Activated CD4-positive, alpha-beta T cell treated with anti-CD3 and anti-CD28 coated beads, Interleukin-2, amount 10 ng/mL, durations not matched to agents 7 days and 5 days (primary cell): ENCODE measurements at regions not wholly inside any gene's neighbourhood (a gene's known extent, or its start where the extent isn't known, plus 50 kb on each side); places are given as distances from the start of the nearest gene placed in this dataset.

ENCODE experiments used
- CTCF ChIA-PET: fragments of 350-600 bp; sonication (Branson Sonifier 250); formaldehyde crosslinking; loops from one replicate; lab custom pipeline; 2021; ENCODE audit warnings: antibody characterized with exemption; lab: Charles Lee
- POLR2A ChIA-PET: fragments of 350-600 bp; sonication (Branson Sonifier 250); formaldehyde crosslinking; loops from one replicate; lab custom pipeline; 2021; ENCODE audit warnings: antibody characterized with exemption; lab: Charles Lee
- DNase-seq: peaks from one replicate; pipeline ENCODE4 v3.0.0-alpha.2; 2020
- H3K27ac Mint-ChIP-seq: one replicate; pipeline ENCODE4 v1.8.0; 2021; ENCODE audit warnings: mild to moderate bottlenecking, moderate library complexity, mixed read lengths
- H3K27me3 Mint-ChIP-seq: one replicate; pipeline ENCODE4 v1.8.0; 2021; ENCODE audit warnings: mixed read lengths
- H3K36me3 Mint-ChIP-seq: one replicate; pipeline ENCODE4 v1.8.0; 2021; ENCODE audit warnings: low read depth, mixed read lengths
- H3K4me1 Mint-ChIP-seq: one replicate; pipeline ENCODE4 v1.8.0; 2021; ENCODE audit warnings: mixed read lengths
- H3K4me3 Mint-ChIP-seq: one replicate; pipeline ENCODE4 v1.8.0; 2021; ENCODE audit warnings: mild to moderate bottlenecking, moderate library complexity, mixed read lengths
- H3K9me3 Mint-ChIP-seq: one replicate; pipeline ENCODE4 v1.8.0; 2021; ENCODE audit warnings: mixed read lengths

GRCh38 chr6:138569970-138570724 lies 70.9 kb upstream of the NHSL1 start:
- H3K9me3 Mint-ChIP-seq: no peaks in the 10 kb centered on the region
- DNase-seq: no peak
- ChIA-PET POLR2A (no interaction called here), CTCF (no interaction called here)
- no peak overlapping the region for H3K4me3 Mint-ChIP-seq
- no peak overlapping the region for H3K27ac Mint-ChIP-seq
- H3K4me1 Mint-ChIP-seq: no peaks in the 10 kb centered on the region
- H3K27me3 Mint-ChIP-seq: peaks cover 19% of the 10 kb centered on the region
- H3K36me3 Mint-ChIP-seq: no peaks in the 10 kb centered on the region

- no peaks in the 10 kb centered on the region for H3K36me3 Mint-ChIP-seq
- no peak for DNase-seq
- ChIA-PET CTCF (no interaction called here), POLR2A (no interaction called here)
- H3K4me1 Mint-ChIP-seq: no peaks in the 10 kb centered on the region
- H3K4me3 Mint-ChIP-seq: no peak overlapping the region
- H3K9me3 Mint-ChIP-seq: no peaks in the 10 kb centered on the region
- no peak overlapping the region for H3K27ac Mint-ChIP-seq
- peaks cover 19% of the 10 kb centered on the region for H3K27me3 Mint-ChIP-seq
These were observed 71.4 kb upstream of the NHSL1 start for GRCh38 chr6:138570725-138571029.

- Mint-ChIP-seq H3K4me3 (no peak overlapping the region), H3K27me3 (peaks cover 19% of the 10 kb centered on the region), H3K36me3 (no peaks in the 10 kb centered on the region), H3K27ac (no peak overlapping the region), H3K4me1 (no peaks in the 10 kb centered on the region), H3K9me3 (no peaks in the 10 kb centered on the region)
- CTCF ChIA-PET: no interaction called here
- POLR2A ChIA-PET: no interaction called here
- no peak for DNase-seq
These were observed 71.9 kb upstream of the NHSL1 start for GRCh38 chr6:138571181-138571580.

- Mint-ChIP-seq H3K36me3 (no peaks in the 10 kb centered on the region), H3K27me3 (peaks cover 19% of the 10 kb centered on the region), H3K4me1 (no peaks in the 10 kb centered on the region), H3K27ac (no peak overlapping the region), H3K4me3 (no peak overlapping the region), H3K9me3 (no peaks in the 10 kb centered on the region)
- ChIA-PET CTCF (no interaction called here), POLR2A (no interaction called here)
- no peak for DNase-seq
These were observed 72.4 kb upstream of the NHSL1 start for GRCh38 chr6:138571585-138572166.

GRCh38 chr6:138572167-138572875 lies 73.0 kb upstream of the NHSL1 start:
- peaks cover 19% of the 10 kb centered on the region for H3K27me3 Mint-ChIP-seq
- ChIA-PET CTCF (no interaction called here), POLR2A (no interaction called here)
- no peaks in the 10 kb centered on the region for H3K4me1 Mint-ChIP-seq
- H3K9me3 Mint-ChIP-seq: no peaks in the 10 kb centered on the region
- no peaks in the 10 kb centered on the region for H3K36me3 Mint-ChIP-seq
- DNase-seq: peak; percentile 7
- H3K27ac Mint-ChIP-seq: no peak overlapping the region
- no peak overlapping the region for H3K4me3 Mint-ChIP-seq

- DNase-seq: no peak
- H3K27ac Mint-ChIP-seq: no peak overlapping the region
- H3K27me3 Mint-ChIP-seq: peaks cover 17% of the 10 kb centered on the region
- H3K36me3 Mint-ChIP-seq: no peaks in the 10 kb centered on the region
- no peaks in the 10 kb centered on the region for H3K4me1 Mint-ChIP-seq
- CTCF ChIA-PET: interaction anchor here (1.0 kb wide), 1 partner anchor 308 kb away, joined by 5 read pairs; no protein-coding TSS in a partner anchor
- no peaks in the 10 kb centered on the region for H3K9me3 Mint-ChIP-seq
- no peak overlapping the region for H3K4me3 Mint-ChIP-seq
- POLR2A ChIA-PET: no interaction called here
These were observed 73.6 kb upstream of the NHSL1 start for GRCh38 chr6:138572885-138573284.

- peaks cover 15% of the 10 kb centered on the region for H3K27me3 Mint-ChIP-seq
- H3K9me3 Mint-ChIP-seq: no peaks in the 10 kb centered on the region
- H3K4me1 Mint-ChIP-seq: no peaks in the 10 kb centered on the region
- no peaks in the 10 kb centered on the region for H3K36me3 Mint-ChIP-seq
- no peak overlapping the region for H3K27ac Mint-ChIP-seq
- POLR2A ChIA-PET: no interaction called here
- H3K4me3 Mint-ChIP-seq: no peak overlapping the region
- CTCF ChIA-PET: no interaction called here
- DNase-seq: no peak
These were observed 76.0 kb upstream of the NHSL1 start for GRCh38 chr6:138575257-138575656.

GRCh38 chr6:138576313-138576712 lies 77.0 kb upstream of the NHSL1 start:
- H3K36me3 Mint-ChIP-seq: no peaks in the 10 kb centered on the region
- no peak overlapping the region for H3K4me3 Mint-ChIP-seq
- ChIA-PET CTCF (interaction anchor here (0.8 kb wide), 1 partner anchor 22 kb away, joined by 3 read pairs; no protein-coding TSS in a partner anchor), POLR2A (no interaction called here)
- no peak for DNase-seq
- peaks cover 15% of the 10 kb centered on the region for H3K27me3 Mint-ChIP-seq
- H3K27ac Mint-ChIP-seq: no peak overlapping the region
- no peaks in the 10 kb centered on the region for H3K4me1 Mint-ChIP-seq
- no peaks in the 10 kb centered on the region for H3K9me3 Mint-ChIP-seq

- H3K27me3 Mint-ChIP-seq: peaks cover 13% of the 10 kb centered on the region
- no peak overlapping the region for H3K27ac Mint-ChIP-seq
- DNase-seq: no peak
- no peak overlapping the region for H3K4me3 Mint-ChIP-seq
- POLR2A ChIA-PET: no interaction called here
- no peaks in the 10 kb centered on the region for H3K4me1 Mint-ChIP-seq
- CTCF ChIA-PET: no interaction called here
- no peaks in the 10 kb centered on the region for H3K36me3 Mint-ChIP-seq
- H3K9me3 Mint-ChIP-seq: no peaks in the 10 kb centered on the region
These were observed 78.0 kb upstream of the NHSL1 start for GRCh38 chr6:138577151-138577915.

GRCh38 chr6:138580040-138580439 lies 80.7 kb upstream of the NHSL1 start:
- Mint-ChIP-seq H3K27ac (no peak overlapping the region), H3K9me3 (no peaks in the 10 kb centered on the region), H3K36me3 (no peaks in the 10 kb centered on the region), H3K4me3 (no peak overlapping the region), H3K27me3 (peaks cover 12% of the 10 kb centered on the region), H3K4me1 (peaks cover 7% of the 10 kb centered on the region)
- DNase-seq: no peak
- POLR2A ChIA-PET: no interaction called here
- CTCF ChIA-PET: no interaction called here

- CTCF ChIA-PET: interaction anchor here (1.1 kb wide), 1 partner anchor 9 kb away, joined by 3 read pairs; no protein-coding TSS in a partner anchor
- Mint-ChIP-seq H3K4me1 (peaks cover 7% of the 10 kb centered on the region), H3K4me3 (no peak overlapping the region), H3K9me3 (no peaks in the 10 kb centered on the region), H3K27me3 (peaks cover 12% of the 10 kb centered on the region), H3K36me3 (no peaks in the 10 kb centered on the region), H3K27ac (no peak overlapping the region)
- POLR2A ChIA-PET: no interaction called here
- no peak for DNase-seq
These were observed 81.5 kb upstream of the NHSL1 start for GRCh38 chr6:138580801-138581200.

- Mint-ChIP-seq H3K27ac (no peak overlapping the region), H3K9me3 (no peaks in the 10 kb centered on the region), H3K4me1 (peaks cover 14% of the 10 kb centered on the region), H3K36me3 (no peaks in the 10 kb centered on the region), H3K4me3 (no peak overlapping the region), H3K27me3 (peaks cover 12% of the 10 kb centered on the region)
- no peak for DNase-seq
- ChIA-PET POLR2A (no interaction called here), CTCF (no interaction called here)
These were observed 83.3 kb upstream of the NHSL1 start for GRCh38 chr6:138582573-138582972.

- Mint-ChIP-seq H3K36me3 (no peaks in the 10 kb centered on the region), H3K27me3 (peaks cover 6% of the 10 kb centered on the region), H3K27ac (no peak overlapping the region), H3K9me3 (no peaks in the 10 kb centered on the region), H3K4me1 (peaks cover 21% of the 10 kb centered on the region), H3K4me3 (no peak overlapping the region)
- DNase-seq: peak; percentile 16
- ChIA-PET POLR2A (no interaction called here), CTCF (no interaction called here)
These were observed 87.3 kb upstream of the NHSL1 start for GRCh38 chr6:138586638-138587037.
